ENCODE measurements at regions not wholly inside any gene's neighbourhood (a gene's known extent, or its start where the extent isn't known, plus 50 kb on each side); places are given as distances from the start of the nearest gene placed in this dataset.

- no peak for DNase-seq (ENCODE audit: low read depth in 2 of 2)
- Histone ChIP-seq H3K4me3 (replicated peaks in 1 of 4; ENCODE audit: control extremely low read depth in 1 of 4, insufficient read depth in 1 of 4, low read depth in 3 of 4, low read length in 4 of 4) (no peak overlapping the region), H3K4me1 (ENCODE audit: control insufficient read depth, extremely low read depth, insufficient read depth, low read length) (no peaks in the 10 kb centered on the region), H4K20me1 (ENCODE audit: control insufficient read depth, extremely low read depth, insufficient read depth, low read length) (no peaks in the 10 kb centered on the region), H3K79me2 (ENCODE audit: control insufficient read depth, insufficient read depth, low read length) (no peaks in the 10 kb centered on the region), H2AFZ (ENCODE audit: low read length) (no peak overlapping the region), H3K9ac (ENCODE audit: insufficient read depth, low read length) (no peak overlapping the region), H3K36me3 (ENCODE audit: control insufficient read depth, insufficient read depth, low read length) (no peaks in the 10 kb centered on the region), H3K4me2 (ENCODE audit: extremely low read depth, insufficient read depth, low read length) (no peak overlapping the region), H3K9me3 (ENCODE audit: control insufficient read depth, insufficient read depth, low read depth, low read length) (no peaks in the 10 kb centered on the region), H3K27ac (ENCODE audit: insufficient read depth, low read length) (no peak overlapping the region), H3K27me3 (ENCODE audit: control insufficient read depth, insufficient read depth, low read length) (no peaks in the 10 kb centered on the region)
- TF ChIP-seq EZH2 (IDR thresholded peaks at IDR 0.05; ENCODE audit: low read length, missing control alignments) (no peak), CTCF (conservative IDR thresholded peaks at IDR 0.05 in 1 of 2, IDR thresholded peaks at IDR 0.05 in 1 of 2; ENCODE audit: low read depth in 1 of 2, low read length in 2 of 2) (no peak)
These were observed 693.5 kb downstream of the HDGFL1 start for GRCh38 chr6:23262864-23263263.

- no peak for DNase-seq (ENCODE audit: low read depth in 2 of 2)
- H3K4me1 ChIP-seq (ENCODE audit: control insufficient read depth, extremely low read depth, insufficient read depth, low read length): no peaks in the 10 kb centered on the region
- no peak overlapping the region for H3K9ac ChIP-seq (ENCODE audit: insufficient read depth, low read length)
- H3K27ac ChIP-seq (ENCODE audit: insufficient read depth, low read length): no peak overlapping the region
- TF ChIP-seq EZH2 (IDR thresholded peaks at IDR 0.05; ENCODE audit: low read length, missing control alignments) (no peak), CTCF (conservative IDR thresholded peaks at IDR 0.05 in 1 of 2, IDR thresholded peaks at IDR 0.05 in 1 of 2; ENCODE audit: low read depth in 1 of 2, low read length in 2 of 2) (no peak)
- no peak overlapping the region for H2AFZ ChIP-seq (ENCODE audit: low read length)
- no peak overlapping the region for H3K4me3 ChIP-seq (replicated peaks in 1 of 4; ENCODE audit: control extremely low read depth in 1 of 4, insufficient read depth in 1 of 4, low read depth in 3 of 4, low read length in 4 of 4)
- no peaks in the 10 kb centered on the region for H3K36me3 ChIP-seq (ENCODE audit: control insufficient read depth, insufficient read depth, low read length)
- H3K9me3 ChIP-seq (ENCODE audit: control insufficient read depth, insufficient read depth, low read depth, low read length): no peaks in the 10 kb centered on the region
- H3K27me3 ChIP-seq (ENCODE audit: control insufficient read depth, insufficient read depth, low read length): no peaks in the 10 kb centered on the region
- H3K4me2 ChIP-seq (ENCODE audit: extremely low read depth, insufficient read depth, low read length): no peak overlapping the region
- H3K79me2 ChIP-seq (ENCODE audit: control insufficient read depth, insufficient read depth, low read length): no peaks in the 10 kb centered on the region
- H4K20me1 ChIP-seq (ENCODE audit: control insufficient read depth, extremely low read depth, insufficient read depth, low read length): no peaks in the 10 kb centered on the region
These were observed 695.9 kb downstream of the HDGFL1 start for GRCh38 chr6:23265270-23265669.

- TF ChIP-seq EZH2 (IDR thresholded peaks at IDR 0.05; ENCODE audit: low read length, missing control alignments) (no peak), CTCF (conservative IDR thresholded peaks at IDR 0.05 in 1 of 2, IDR thresholded peaks at IDR 0.05 in 1 of 2; ENCODE audit: low read depth in 1 of 2, low read length in 2 of 2) (no peak)
- Histone ChIP-seq H3K27me3 (ENCODE audit: control insufficient read depth, insufficient read depth, low read length) (no peaks in the 10 kb centered on the region), H3K79me2 (ENCODE audit: control insufficient read depth, insufficient read depth, low read length) (no peaks in the 10 kb centered on the region), H3K4me1 (ENCODE audit: control insufficient read depth, extremely low read depth, insufficient read depth, low read length) (no peaks in the 10 kb centered on the region), H3K4me3 (replicated peaks in 1 of 4; ENCODE audit: control extremely low read depth in 1 of 4, insufficient read depth in 1 of 4, low read depth in 3 of 4, low read length in 4 of 4) (no peak overlapping the region), H3K4me2 (ENCODE audit: extremely low read depth, insufficient read depth, low read length) (no peak overlapping the region), H2AFZ (ENCODE audit: low read length) (no peak overlapping the region), H4K20me1 (ENCODE audit: control insufficient read depth, extremely low read depth, insufficient read depth, low read length) (no peaks in the 10 kb centered on the region), H3K36me3 (ENCODE audit: control insufficient read depth, insufficient read depth, low read length) (no peaks in the 10 kb centered on the region), H3K27ac (ENCODE audit: insufficient read depth, low read length) (no peak overlapping the region), H3K9me3 (ENCODE audit: control insufficient read depth, insufficient read depth, low read depth, low read length) (no peaks in the 10 kb centered on the region), H3K9ac (ENCODE audit: insufficient read depth, low read length) (no peak overlapping the region)
- DNase-seq (ENCODE audit: low read depth in 2 of 2): no peak
These were observed 697.2 kb downstream of the HDGFL1 start for GRCh38 chr6:23266536-23266935.
